ENCODE measurements at regions not wholly inside any gene's neighbourhood (a gene's known extent, or its start where the extent isn't known, plus 50 kb on each side); places are given as distances from the start of the nearest gene placed in this dataset.
"Not testable (repeated sequence)": the region's sequence is repeated elsewhere in the genome, so short reads cannot be mapped to it uniquely, and the experiment has no call there.

DNA sequence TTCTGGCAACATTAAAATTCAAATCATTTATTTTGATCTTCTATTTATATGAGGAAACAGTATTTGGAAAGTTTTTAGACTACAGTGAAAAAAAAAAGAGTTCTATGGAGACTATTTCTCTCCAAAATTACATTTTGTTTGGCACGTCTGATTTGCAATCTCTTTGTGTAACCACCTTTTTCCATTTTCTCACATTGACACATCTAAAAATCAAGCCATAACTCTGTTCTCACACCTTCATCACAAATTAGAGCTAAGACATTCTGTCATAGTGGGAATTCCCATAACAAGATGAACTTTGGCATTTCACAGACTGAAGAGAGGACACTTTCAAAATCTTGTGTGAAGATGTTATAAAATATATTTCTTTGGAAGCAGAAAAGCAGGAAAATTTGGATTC is 468.9 kb downstream of the GRIA2 start:
- Mint-ChIP-seq H3K27ac (ENCODE audit: unreplicated experiment) (no peak overlapping the region), H3K27me3 (ENCODE audit: low read depth) (no peaks in the 10 kb centered on the region), H3K4me1 (no peaks in the 10 kb centered on the region), H3K36me3 (ENCODE audit: low read depth) (no peaks in the 10 kb centered on the region), H3K9me3 (peaks cover 3% of the 10 kb centered on the region), H3K4me3 (no peak overlapping the region)
- DNase-seq (ENCODE audit: low read depth, low spot score) = no peak
- TF ChIP-seq, protein P1, sequence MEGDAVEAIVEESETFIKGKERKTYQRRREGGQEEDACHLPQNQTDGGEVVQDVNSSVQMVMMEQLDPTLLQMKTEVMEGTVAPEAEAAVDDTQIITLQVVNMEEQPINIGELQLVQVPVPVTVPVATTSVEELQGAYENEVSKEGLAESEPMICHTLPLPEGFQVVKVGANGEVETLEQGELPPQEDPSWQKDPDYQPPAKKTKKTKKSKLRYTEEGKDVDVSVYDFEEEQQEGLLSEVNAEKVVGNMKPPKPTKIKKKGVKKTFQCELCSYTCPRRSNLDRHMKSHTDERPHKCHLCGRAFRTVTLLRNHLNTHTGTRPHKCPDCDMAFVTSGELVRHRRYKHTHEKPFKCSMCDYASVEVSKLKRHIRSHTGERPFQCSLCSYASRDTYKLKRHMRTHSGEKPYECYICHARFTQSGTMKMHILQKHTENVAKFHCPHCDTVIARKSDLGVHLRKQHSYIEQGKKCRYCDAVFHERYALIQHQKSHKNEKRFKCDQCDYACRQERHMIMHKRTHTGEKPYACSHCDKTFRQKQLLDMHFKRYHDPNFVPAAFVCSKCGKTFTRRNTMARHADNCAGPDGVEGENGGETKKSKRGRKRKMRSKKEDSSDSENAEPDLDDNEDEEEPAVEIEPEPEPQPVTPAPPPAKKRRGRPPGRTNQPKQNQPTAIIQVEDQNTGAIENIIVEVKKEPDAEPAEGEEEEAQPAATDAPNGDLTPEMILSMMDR (conservative IDR thresholded peaks at IDR 0.05) = no peak

GRCh38 chr4:157687971-157688370 is 467.4 kb downstream of the GRIA2 start:
- no peak for DNase-seq (ENCODE audit: low read depth, low spot score)
- Mint-ChIP-seq H3K27me3 (ENCODE audit: low read depth) (no peaks in the 10 kb centered on the region), H3K27ac (ENCODE audit: unreplicated experiment) (no peak overlapping the region), H3K36me3 (ENCODE audit: low read depth) (no peaks in the 10 kb centered on the region), H3K4me1 (no peaks in the 10 kb centered on the region), H3K9me3 (peaks cover 5% of the 10 kb centered on the region), H3K4me3 (no peak overlapping the region)
- TF ChIP-seq, protein P1 (conservative IDR thresholded peaks at IDR 0.05) = no peak

DNA sequence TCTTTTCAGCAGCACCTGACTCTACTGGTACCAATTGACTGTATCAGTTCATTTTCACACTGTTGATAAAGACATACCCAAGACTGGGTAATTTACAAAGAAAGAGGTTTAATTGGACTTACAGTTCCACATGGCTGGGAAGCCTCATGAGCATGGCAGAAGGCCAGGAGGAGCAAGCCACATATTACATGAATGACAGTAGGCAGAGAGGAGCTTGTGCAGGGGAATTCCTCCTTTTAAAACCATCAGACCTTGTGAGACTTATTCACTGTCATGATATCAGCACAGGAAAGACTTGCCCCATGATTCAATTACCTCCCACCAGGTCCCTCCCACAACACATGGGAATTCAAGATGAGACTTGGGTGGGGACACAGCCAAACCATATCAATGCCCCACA is 458.8 kb downstream of the GRIA2 start:
- not testable (repeated sequence) for DNase-seq (ENCODE audit: low read depth, low spot score); H3K4me1 Mint-ChIP-seq; H3K4me3 Mint-ChIP-seq; H3K27me3 Mint-ChIP-seq (ENCODE audit: low read depth)
- H3K27ac Mint-ChIP-seq (ENCODE audit: unreplicated experiment) = peak overlapping the region; percentile 75
- peaks cover 18% of the 10 kb centered on the region for H3K9me3 Mint-ChIP-seq
- H3K36me3 Mint-ChIP-seq (ENCODE audit: low read depth) = peaks cover 12% of the 10 kb centered on the region

DNA sequence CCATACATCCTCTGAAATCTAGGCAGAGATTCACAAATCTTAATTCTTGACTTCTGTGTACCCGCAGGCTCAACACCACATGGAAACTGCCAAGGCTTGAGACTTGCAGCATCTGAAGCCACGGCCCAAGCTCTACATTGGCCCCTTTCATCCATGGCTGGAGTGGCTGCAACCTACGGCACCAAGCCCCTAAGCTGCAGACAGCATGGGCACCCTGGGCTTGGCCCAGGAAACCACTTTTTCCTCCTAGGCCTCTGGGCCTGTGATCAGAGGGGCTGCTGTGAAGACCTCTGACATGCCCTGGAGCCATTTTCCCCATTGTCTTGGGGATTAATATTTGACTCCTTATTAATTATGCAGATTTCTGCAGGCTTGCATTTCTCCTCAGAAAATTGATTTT is 457.9 kb downstream of the GRIA2 start:
- Mint-ChIP-seq H3K27ac (ENCODE audit: unreplicated experiment) (no peak overlapping the region), H3K27me3 (ENCODE audit: low read depth) (no peaks in the 10 kb centered on the region), H3K36me3 (ENCODE audit: low read depth) (peaks cover 12% of the 10 kb centered on the region), H3K9me3 (peaks cover 17% of the 10 kb centered on the region), H3K4me3 (no peak overlapping the region), H3K4me1 (no peaks in the 10 kb centered on the region)
- TF ChIP-seq, protein P1 (conservative IDR thresholded peaks at IDR 0.05) = no peak
- no peak for DNase-seq (ENCODE audit: low read depth, low spot score)

DNA sequence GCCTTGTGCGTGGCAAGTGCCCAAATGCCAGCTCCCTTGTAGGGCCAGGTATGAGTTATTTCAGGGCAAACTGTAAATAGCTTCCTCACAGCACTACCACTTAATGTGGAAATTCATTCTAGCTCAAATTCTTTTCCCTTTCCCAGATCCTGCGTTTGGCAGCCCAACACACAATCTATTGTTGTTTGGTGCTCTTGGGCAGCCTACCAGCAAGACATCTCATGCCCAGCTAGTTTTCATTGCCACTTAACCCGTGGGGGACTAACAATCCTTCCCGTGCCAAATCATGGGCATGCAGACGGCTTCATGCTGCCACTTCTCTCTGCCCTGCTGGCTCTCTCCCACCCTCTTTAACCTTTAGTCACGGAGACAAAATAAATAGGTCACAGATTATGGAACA is 454.2 kb downstream of the GRIA2 start:
- H3K36me3 Mint-ChIP-seq (ENCODE audit: low read depth) = peaks cover 12% of the 10 kb centered on the region
- TF ChIP-seq, protein P1 (conservative IDR thresholded peaks at IDR 0.05) = no peak
- H3K4me1 Mint-ChIP-seq = no peaks in the 10 kb centered on the region
- peak overlapping the region; percentile 51 for H3K27ac Mint-ChIP-seq (ENCODE audit: unreplicated experiment)
- H3K9me3 Mint-ChIP-seq = peaks cover 16% of the 10 kb centered on the region
- H3K27me3 Mint-ChIP-seq (ENCODE audit: low read depth) = no peaks in the 10 kb centered on the region
- no peak for DNase-seq (ENCODE audit: low read depth, low spot score)
- no peak overlapping the region for H3K4me3 Mint-ChIP-seq

DNA sequence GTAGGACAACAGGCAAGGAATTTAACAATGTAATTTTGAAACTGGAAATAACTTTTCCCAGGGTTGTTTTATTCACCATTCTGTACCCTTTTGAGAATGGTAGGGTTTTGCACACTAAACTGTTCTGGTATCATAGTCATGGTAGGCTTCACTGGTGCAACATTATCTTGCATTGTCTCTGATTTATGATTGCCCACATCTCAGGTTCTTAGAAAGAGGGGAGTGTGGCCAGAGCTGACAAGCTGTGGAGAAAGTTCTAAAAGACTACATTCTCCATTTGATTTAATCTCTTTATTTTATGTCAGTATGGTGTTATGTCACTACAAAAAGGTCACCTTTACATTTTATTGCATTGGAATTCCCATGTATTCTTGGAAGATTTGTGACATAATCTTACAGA is 447.3 kb downstream of the GRIA2 start:
- no peaks in the 10 kb centered on the region for H3K36me3 Mint-ChIP-seq (ENCODE audit: low read depth)
- no peak overlapping the region for H3K27ac Mint-ChIP-seq (ENCODE audit: unreplicated experiment)
- DNase-seq (ENCODE audit: low read depth, low spot score) = no peak
- H3K4me3 Mint-ChIP-seq = no peak overlapping the region
- no peaks in the 10 kb centered on the region for H3K27me3 Mint-ChIP-seq (ENCODE audit: low read depth)
- H3K9me3 Mint-ChIP-seq = no peaks in the 10 kb centered on the region
- no peaks in the 10 kb centered on the region for H3K4me1 Mint-ChIP-seq
- TF ChIP-seq, protein P1 (conservative IDR thresholded peaks at IDR 0.05) = no peak
